GM18517 (cell line): ENCODE measurements at regions not wholly inside any gene's neighbourhood (a gene's known extent, or its start where the extent isn't known, plus 50 kb on each side); places are given as distances from the start of the nearest gene placed in this dataset.

Experiments used
- ATAC-seq: cut with Tn5 transposase; IDR thresholded peaks from one replicate; pipeline ENCODE4 v1.9.1; 2021; ENCODE audit warnings: mild to moderate bottlenecking, moderate library complexity; ENCODE audit not compliant: unreplicated experiment

DNA sequence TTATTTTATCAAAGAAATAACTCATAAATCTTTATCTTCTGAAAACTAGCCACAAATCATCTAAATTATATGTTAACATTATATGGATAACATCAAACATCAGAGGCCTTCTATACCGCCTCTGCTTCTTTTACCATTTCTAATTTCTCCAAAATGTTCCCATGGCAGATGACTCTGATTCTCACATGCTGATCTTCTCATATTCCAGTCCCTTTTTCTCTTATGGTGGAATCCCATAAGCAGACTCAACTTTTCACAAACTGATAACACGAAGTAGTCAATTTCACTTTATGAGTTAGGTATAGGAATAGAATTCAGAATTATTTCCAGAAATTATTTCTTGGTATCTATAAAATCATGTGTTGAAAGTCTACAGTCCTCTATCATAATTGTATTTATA, 212.3 kb downstream of the ENC1 start:
- ATAC-seq, result no peak

DNA sequence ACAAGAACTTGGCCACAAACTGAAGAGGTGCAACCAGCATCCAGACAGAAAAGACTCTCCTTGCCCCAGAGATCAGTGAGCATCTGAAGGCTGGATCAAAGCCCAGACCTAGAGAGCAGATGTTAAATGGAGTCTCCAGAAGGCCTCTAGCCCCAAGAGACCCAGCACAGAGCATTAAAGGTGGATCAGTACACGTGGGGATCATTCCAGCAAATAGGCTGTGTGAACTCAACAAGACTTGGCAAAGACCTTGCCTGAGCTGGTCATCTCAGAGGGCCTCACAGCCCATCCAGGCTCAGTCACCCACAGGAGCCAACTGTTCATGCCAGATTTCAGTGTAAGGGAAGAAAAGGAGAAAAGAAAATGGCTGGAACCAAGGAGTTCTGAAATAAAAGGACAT, 214.0 kb downstream of the ENC1 start:
- ATAC-seq, result no peak

DNA sequence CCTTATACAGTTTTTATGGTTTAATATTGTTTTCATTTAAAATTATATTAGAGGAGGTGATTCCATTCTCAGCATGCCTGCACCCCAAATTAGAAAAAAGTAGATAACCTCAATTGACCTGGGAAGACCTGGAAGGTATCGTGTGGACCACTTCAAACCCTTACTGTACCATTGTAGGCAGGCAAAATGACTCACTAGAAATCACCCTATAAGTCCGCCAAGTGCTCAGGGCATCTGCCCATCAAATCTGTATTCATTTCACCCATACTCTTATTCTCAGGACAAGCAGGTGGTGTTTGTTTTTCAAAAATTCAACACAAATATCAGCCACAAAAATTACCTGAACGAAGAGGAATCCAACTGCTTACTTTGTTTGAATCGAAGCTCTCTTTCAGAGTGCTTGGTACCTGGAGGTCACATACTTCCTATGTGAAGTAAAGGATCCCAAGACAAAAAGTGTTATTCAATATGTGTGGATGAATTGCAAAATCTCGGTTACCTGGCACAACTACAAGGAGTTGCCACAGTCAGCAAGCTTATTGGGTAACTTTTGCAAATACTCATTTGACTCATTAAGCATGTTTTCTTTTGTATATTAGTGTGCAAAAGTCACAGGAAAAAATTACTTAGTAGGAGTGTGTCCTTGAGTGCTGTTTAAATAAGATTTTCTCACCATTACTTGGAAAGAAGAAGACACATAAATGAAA, 216.2 kb downstream of the ENC1 start:
- no peak for ATAC-seq

DNA sequence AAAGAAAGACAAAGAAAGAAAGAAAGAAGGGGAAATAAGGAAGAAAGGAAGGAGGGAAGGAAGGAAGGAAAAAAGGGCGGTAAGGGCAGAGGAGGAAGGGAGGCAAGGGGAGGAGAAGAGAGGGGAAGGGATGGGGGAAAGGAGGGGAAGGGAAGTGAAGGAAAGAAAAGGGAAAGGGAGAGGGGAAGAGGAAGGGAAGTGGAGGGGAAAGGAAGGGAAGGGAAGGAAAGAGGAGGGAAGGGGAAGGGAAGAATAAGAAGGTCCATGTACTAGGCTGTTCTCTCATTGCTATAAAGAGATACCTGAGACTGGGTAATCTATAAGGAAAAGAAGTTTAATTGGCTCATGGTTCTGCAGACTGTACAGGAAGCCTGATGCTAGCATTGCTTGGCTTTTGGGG, 217.1 kb downstream of the ENC1 start:
- no peak for ATAC-seq

DNA sequence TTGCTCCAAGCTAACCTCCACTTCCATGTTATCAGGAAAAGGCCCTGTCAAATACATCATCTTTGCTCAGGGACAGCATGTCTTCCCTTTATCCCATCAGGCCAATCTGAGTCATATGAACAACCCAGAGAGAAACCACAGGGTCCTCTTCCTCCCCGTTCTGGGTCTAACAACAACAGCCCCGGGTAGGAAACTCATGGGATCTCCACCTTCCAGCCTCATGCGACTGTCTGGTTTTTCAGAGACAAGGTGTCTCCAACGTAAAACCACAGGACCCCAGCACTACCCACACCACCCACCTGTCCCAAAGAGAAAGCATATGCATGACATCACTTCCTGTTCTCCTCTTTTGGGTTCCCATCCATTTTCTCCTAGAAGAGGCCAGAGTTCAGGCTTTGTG, 217.9 kb downstream of the ENC1 start:
- no peak for ATAC-seq

DNA sequence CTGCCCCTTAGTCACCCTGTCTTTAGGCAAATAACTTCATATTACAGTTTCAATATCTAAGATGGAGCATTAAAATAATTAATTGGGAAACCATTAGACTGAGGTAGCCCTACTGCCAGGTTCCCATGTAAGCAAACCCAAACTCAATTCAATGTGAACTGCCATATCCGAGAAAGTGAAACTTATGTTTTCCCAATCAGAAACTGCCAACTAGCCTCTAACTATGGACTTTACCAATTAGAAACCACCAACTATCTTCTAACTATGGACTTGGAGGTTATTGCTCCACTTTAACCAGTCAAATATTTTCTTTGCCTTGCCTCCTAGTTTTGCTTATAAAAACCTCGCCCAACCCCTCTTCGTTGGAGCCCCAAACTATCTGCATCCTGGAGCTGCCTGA, 218.5 kb downstream of the ENC1 start:
- ATAC-seq, result no peak

DNA sequence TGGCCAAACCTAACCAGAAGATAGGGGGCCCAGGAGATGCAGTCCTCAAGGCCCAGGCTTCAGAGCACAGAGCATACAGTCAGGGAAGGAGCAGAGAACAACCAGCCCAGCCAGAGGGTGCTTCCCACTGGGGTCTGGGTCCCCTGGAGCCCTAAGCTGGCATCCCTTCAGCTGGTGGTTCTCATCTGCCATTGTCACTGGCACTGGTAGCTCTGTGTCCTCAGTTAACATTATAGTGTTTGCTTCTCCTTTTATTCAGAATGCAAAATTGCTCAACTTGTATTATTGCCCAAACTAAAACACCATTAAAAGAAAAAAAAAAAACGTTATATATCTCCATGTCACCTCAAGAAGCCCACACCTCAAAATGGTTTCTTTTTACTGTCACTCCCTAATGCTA, 219.2 kb downstream of the ENC1 start:
- no peak for ATAC-seq

DNA sequence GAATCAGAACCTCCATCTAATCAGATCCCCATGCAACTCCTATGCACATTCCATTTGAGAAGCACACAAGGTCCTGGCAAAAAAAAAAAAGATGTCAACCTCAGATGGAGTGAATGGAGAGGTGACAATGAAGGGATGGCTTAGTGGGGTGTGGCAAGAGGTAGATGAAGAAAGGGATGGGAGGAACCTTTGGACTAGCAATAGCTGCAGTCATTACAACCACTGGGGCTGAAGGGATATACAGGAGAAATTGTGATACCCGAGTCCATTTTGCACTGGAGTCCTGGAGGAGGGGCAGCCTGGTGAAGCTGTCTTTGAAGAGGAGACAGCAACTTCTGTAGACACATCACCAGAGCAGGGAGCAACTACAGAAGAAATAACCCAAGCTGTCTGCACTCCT, 219.6 kb downstream of the ENC1 start:
- ATAC-seq, result no peak

DNA sequence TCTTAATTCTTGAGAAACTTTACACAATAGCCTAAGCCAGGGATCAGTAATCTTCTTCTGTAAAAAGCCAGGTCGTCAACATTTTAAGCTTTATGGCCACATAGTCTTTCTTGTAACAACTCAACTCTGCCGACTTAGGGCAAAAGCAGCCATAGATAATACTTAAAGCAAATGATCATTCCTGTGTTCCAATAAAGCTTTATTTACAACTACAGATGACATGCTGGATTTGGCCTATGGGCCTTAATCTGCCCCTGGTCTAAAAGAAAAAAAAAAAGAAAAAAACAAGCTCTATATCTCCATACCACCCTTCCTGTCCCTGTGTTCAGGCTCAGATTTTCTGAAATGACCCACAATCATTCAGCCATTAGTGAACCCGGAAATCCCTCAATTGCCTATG, 220.3 kb downstream of the ENC1 start:
- no peak for ATAC-seq

DNA sequence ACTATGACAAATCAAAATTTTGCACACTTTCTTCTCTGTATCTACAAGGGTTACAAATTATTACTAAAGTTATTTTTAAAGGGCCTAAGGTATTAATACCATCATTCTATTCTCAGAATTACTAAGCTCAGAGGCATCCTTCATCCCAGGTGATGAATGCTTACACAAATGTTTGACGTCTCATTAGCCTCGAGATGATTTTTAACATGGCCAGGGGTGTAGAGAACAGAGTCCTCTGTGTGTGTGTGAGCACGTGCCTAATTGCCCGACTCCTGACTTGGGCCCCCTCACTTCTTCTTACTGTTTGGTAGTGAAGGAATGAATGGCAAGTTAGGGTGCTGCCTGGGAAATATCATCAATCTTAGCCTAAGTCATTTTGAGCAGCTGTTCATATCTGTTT, 221.1 kb downstream of the ENC1 start:
- no peak for ATAC-seq

DNA sequence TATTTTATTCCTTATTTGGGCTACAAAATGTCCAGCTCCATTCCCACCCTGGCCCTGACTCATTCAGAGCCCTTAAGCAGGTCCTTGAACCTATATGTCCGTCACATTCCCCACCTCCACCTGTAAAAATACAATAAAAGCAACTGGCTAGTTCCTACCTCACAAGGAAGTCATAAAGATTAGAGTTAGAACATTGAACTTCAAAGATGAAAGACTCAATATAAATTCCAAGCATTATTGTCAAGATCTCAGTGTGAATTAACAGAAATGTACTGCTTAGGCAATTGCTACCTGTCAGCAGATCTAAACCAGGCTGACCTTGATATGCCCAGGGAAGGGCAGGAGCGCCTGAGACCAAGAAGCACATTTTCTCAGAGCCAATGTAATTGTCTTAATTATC, 221.8 kb downstream of the ENC1 start:
- no peak for ATAC-seq

DNA sequence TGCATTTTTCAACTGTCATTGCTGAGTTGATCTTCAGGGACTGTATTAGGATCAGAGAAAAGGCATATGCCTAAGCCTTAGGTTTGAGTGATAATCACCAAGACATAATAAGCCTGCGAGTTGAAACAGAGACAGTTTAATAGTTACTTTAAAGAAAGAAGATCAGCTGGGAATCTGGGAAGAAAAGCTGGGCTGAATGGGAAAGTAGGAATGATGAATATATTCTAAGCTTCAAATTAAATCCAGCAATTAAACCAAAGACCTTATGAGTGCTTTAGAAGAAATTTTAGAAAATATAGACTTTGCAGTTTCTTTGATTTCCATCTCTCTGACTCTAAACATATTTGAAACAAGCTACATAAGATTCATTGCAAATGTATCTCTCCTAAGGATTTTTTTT, 222.3 kb downstream of the ENC1 start:
- no peak for ATAC-seq

DNA sequence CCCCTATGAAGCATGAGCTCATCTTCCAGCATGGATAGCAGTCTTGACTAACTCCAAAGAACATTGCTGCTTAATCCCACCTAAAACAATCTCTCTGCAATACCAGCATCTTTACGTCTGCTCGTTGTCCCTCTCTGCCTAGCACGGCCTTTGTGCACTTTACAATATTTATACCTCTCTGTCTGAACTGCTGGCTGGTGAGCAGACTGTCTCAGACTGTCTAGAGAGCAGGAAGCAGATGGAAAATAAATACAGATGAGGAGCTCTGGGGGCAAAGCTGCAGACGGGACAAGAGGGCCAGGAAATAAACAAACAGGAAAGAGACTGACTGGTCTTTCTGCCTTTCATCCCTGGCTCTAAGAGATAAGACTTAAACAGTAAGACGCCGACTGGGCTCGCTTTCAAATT, 224.8 kb downstream of the ENC1 start:
- no peak for ATAC-seq

DNA sequence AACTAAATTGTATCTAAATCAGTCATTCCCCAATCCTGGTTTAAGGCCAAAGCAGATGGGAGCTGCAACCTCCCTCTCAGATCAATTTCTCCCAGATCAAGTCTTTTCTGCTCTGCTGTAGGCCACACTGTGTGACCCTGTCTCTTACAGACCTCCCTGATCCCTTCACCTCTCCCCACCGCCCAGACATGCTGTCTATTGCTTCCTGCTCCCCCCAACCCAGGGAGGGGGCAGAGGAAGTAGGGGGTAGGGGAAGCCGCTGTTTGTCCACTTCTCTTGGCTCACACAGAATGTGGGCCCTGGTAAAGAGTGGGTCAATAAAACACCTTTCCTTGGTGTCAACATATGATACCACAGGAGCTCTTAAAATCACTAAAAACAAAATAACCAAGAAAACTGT, 226.3 kb downstream of the ENC1 start:
- ATAC-seq, result no peak

DNA sequence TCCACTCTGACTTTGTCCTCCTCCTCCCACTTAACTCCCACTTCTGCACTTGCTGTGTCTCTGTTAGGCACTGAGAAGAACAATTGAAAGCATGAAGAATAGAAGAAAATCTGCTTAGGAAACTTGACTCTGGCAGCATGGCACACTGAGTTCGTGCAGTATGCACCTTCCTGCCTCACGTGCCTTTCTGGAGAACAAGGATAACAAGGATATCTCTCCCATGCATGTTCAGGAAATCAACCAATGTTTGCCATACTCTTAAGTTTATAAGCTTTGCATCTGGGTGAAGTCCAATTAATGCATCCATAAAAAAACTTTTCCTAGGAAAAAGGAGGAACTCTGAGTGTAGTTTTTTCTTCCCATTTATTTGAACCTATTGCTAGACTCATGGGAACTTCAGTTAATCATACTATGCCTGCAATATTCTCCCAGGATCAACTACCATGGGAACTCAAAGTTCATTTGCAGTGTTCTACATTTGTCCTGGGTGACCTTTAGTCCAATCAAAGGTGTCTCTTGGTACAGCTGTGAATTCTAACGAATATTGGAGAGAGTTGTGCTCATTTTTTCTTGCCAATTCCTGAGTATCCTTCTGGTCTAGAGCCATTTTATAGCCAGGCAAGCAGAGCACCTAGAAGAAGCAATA, 227.0 kb downstream of the ENC1 start:
- ATAC-seq, result no peak

DNA sequence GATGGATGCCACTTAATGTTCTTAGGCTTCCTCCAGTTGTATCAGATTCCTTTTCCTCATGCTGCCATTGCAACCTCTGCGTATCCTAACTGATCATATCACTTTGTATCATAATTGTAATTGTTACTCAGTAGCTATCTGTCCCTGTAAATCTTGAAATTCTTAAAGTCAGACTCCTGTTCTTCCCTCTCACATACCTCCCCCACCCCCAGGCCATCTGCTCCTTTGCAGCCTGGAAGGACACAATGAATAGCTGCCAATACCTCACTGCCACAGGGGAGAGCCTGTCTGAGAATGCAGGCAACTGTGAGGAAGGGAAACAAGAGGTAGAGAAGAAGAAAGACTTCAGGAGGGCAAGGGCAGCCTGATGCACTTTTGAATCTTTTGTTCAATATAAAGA, 228.5 kb downstream of the ENC1 start:
- ATAC-seq, result no peak

DNA sequence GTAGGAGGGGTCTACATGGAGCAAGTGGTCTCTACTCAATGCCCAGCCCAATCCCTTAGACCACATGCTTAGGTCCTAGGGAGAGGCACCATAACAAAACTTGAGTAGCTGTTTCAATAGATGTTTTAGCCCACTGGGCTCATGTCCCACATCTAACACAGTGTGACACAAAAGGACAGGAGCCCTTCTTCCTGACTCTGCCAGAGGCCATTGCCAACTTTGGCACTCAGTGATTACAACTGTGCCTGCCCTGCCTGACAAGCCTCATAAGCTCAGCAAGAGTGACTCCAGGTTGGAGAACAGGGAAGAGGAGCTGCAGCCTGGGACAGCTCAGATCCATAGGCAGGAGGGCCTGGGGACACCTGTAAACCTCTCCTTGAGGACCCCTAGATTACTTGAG, 230.8 kb downstream of the ENC1 start:
- ATAC-seq, result no peak

DNA sequence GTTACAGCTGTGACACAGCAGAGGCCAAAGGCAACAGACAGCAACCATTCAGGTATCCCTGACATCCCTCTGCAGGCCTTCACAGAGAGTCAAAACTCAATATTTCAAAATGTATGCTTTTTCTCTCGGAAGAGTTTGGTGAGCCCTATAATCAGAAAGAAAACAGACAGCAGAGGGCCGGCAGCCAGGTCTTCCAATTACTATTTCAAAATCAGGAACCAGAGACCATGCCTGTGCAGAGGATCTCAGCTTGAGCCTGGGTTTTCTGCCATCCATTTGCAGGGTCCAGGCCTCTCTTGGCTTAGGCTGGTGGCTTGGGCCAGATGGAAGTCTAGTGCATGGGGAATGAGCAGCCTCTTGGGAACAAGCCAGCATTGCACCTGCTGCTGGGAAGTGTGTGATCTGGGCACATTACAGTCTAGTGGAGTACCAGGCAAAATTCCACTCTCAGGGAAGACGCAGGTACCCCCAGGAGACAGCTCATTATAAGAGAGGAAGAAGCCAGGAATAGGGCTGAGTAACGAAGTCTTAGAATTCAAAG, 231.3 kb downstream of the ENC1 start:
- no peak for ATAC-seq

DNA sequence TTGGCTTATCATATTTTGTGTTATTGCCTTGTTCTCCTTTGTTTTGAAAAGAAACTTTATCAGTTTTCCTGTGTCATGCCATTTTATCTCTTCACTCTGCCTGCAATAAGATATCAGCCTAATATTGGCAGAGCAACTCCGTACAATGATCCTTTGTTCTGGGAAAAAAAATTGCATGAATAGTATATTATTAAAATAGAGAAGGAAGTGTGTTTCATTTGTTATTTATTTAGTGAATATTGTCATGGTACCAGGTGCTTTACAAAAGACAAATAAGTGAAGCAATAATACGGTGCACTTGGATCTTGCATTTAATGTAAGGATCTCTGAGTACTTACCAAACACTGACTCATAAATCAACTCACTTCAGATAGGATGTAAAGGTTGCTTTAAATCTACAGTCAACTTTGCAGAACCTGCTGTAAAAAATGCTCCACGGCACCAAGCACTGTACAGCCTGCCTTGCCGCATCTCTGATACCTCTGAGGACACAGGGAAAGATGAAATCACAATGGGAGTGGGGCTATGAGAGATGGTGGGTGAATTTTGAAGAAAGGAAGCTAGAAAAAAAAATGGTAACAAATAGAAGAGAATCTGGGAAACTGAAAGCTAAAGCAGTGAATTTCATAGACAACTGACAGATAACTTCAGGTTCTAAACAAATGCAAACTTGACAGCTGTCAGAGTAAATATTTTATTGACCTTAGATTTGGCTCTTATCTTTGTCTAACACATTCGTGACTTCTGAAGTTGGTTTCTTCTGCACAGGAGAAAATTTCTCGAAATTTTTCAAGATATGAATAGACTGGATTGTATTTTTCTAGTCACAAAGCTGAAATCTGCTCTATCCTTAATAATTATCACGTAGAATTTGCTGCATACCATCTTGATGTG, 232.1 kb downstream of the ENC1 start:
- no peak for ATAC-seq

DNA sequence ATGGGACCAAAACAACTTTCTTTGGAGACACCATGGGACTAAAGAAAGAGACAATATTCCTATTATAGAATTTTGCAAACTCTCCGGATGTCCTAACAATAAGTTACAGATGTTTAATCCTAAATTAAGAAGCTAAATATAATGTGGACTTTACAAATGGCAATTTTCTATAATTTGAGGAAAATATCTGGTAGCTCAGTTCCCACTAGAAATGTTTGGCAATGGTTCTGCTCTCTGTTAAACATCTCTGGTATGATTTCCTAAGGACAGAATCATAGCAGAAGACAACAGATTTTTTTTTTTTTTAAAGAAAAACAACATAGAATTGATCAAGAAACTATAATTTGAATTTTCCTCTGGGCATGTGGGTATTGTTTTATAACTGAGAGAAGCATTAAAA, 232.8 kb downstream of the ENC1 start:
- ATAC-seq, result no peak

DNA sequence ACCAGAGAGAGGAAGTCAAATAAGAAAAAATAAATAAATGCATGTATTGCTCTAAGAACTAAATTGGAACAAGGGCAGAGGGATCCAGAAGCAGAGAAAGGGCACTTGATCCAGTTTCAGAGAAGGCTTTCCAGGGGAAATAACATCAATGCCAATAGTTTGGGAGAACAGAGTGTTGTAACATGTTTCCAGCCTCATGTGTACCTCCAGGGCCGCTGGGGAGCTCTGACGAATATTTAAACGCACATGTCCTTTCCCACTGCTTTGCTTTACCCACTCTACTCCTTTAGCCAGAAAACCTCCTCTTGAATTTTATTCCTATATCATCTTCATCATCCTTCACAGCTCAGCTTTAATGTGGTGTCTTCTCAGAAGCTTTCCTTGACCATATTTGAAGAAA, 233.7 kb downstream of the ENC1 start:
- ATAC-seq, result no peak

DNA sequence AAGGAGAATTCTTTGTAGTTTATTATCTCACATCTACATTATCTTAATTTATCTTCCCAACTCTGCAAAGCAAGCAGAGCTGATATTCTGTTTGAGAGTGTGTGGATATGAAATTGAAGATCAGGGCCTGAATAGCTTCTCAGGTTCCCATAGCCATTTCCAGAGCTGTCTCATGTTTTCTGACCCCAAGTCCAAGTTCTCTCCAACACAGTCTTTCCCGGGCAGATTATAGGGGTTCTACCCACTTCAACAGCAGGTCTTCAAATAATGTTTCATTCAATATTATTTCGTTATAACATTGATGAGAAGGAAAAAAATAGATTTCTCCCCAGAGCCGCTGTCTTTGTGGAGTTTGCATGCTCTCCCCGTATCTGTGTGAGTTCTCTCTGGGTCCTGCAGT, 234.9 kb downstream of the ENC1 start:
- ATAC-seq, result no peak
